ENCODE measurements at regions not wholly inside any gene's neighbourhood (a gene's known extent, or its start where the extent isn't known, plus 50 kb on each side); places are given as distances from the start of the nearest gene placed in this dataset.

DNA sequence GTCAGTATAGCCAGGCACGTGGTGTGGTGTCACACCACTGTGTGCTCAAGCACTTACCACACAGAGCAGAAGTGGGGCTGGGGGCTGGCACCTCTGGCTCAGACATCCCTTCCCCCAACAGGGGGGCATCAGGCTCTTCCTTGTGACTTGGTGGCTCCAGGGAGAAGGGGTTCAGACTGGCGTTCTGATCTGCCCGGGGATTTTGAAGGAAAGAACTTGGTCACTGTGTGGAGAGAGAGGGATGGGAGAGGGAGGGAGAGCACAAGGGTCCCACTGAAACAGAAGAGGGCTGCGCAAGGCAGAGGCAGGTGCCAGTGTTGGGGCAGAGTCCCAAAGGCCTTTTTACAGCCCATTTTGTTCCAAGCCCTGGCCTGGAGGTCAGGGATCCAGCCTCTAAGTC lies 109.7 kb upstream of the ALDH1B1 start:
- Histone ChIP-seq H3K36me3 (ENCODE audit: insufficient read depth, low read length) (no peaks in the 10 kb centered on the region), H3F3A (ENCODE audit: low read depth) (no peaks in the 10 kb centered on the region), H4K20me1 (ENCODE audit: insufficient read depth, low read length, poor library complexity, severe bottlenecking) (no peaks in the 10 kb centered on the region), H3K9me3 (ENCODE audit: insufficient read depth, low read depth, low read length) (no peaks in the 10 kb centered on the region), H2AFZ (ENCODE audit: low read length) (no peak overlapping the region), H3K4me2 (ENCODE audit: low read depth, low read length, poor library complexity, severe bottlenecking) (no peak overlapping the region), H3K9ac (ENCODE audit: low read depth, low read length, poor library complexity, severe bottlenecking) (no peak overlapping the region), H3K9me2 (replicated peaks; ENCODE audit: low read depth, low read length) (no peaks in the 10 kb centered on the region), H3K79me2 (ENCODE audit: insufficient read depth, low read length) (no peaks in the 10 kb centered on the region), H3K4me1 (ENCODE audit: insufficient read depth, low read length, poor library complexity, severe bottlenecking) (peaks cover 7% of the 10 kb centered on the region), H3K4me3 (ENCODE audit: low read length, poor library complexity, severe bottlenecking) (no peak overlapping the region), H3K27me3 (ENCODE audit: insufficient read depth, low read length, poor library complexity, severe bottlenecking) (no peaks in the 10 kb centered on the region)
- no peak for TF ChIP-seq EZH2phosphoT487 (IDR thresholded peaks at IDR 0.05; ENCODE audit: borderline replicate concordance)
- TF ChIP-seq, protein P1, sequence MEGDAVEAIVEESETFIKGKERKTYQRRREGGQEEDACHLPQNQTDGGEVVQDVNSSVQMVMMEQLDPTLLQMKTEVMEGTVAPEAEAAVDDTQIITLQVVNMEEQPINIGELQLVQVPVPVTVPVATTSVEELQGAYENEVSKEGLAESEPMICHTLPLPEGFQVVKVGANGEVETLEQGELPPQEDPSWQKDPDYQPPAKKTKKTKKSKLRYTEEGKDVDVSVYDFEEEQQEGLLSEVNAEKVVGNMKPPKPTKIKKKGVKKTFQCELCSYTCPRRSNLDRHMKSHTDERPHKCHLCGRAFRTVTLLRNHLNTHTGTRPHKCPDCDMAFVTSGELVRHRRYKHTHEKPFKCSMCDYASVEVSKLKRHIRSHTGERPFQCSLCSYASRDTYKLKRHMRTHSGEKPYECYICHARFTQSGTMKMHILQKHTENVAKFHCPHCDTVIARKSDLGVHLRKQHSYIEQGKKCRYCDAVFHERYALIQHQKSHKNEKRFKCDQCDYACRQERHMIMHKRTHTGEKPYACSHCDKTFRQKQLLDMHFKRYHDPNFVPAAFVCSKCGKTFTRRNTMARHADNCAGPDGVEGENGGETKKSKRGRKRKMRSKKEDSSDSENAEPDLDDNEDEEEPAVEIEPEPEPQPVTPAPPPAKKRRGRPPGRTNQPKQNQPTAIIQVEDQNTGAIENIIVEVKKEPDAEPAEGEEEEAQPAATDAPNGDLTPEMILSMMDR (conservative IDR thresholded peaks at IDR 0.05; ENCODE audit: low read length) = no peak

DNA sequence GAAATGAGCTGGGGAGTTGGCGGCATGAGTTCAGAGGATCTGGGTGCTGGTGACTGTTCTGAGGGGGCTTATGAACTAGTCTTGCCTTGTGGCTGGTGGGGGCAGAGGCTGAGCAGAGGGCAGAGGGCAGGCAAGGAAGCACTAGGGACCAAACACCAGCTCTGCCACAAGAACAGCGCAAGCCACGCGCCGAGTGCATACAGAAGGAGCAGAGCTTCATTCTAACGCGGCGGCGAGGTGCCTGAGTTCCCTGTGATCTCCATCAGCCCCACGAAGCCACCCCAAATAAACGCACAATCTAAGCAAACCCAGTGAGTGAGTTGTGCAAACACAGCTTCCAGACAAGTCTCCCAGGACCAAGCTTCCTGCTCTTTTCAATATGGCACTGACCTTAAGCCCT lies 110.6 kb upstream of the ALDH1B1 start:
- peaks cover 7% of the 10 kb centered on the region for H3K4me1 ChIP-seq (ENCODE audit: insufficient read depth, low read length, poor library complexity, severe bottlenecking)
- H3K27me3 ChIP-seq (ENCODE audit: insufficient read depth, low read length, poor library complexity, severe bottlenecking) = no peaks in the 10 kb centered on the region
- no peak overlapping the region for H3K4me2 ChIP-seq (ENCODE audit: low read depth, low read length, poor library complexity, severe bottlenecking)
- H2AFZ ChIP-seq (ENCODE audit: low read length) = no peak overlapping the region
- no peaks in the 10 kb centered on the region for H3K9me2 ChIP-seq (replicated peaks; ENCODE audit: low read depth, low read length)
- H3F3A ChIP-seq (ENCODE audit: low read depth) = no peaks in the 10 kb centered on the region
- H4K20me1 ChIP-seq (ENCODE audit: insufficient read depth, low read length, poor library complexity, severe bottlenecking) = no peaks in the 10 kb centered on the region
- no peak overlapping the region for H3K4me3 ChIP-seq (ENCODE audit: low read length, poor library complexity, severe bottlenecking)
- TF ChIP-seq EZH2phosphoT487 (IDR thresholded peaks at IDR 0.05; ENCODE audit: borderline replicate concordance) = no peak
- TF ChIP-seq, protein P1 (conservative IDR thresholded peaks at IDR 0.05; ENCODE audit: low read length) = no peak
- no peaks in the 10 kb centered on the region for H3K36me3 ChIP-seq (ENCODE audit: insufficient read depth, low read length)
- H3K79me2 ChIP-seq (ENCODE audit: insufficient read depth, low read length) = no peaks in the 10 kb centered on the region
- H3K9me3 ChIP-seq (ENCODE audit: insufficient read depth, low read depth, low read length) = no peaks in the 10 kb centered on the region
- H3K9ac ChIP-seq (ENCODE audit: low read depth, low read length, poor library complexity, severe bottlenecking) = no peak overlapping the region

GRCh38 chr9:38281196-38281595 lies 111.3 kb upstream of the ALDH1B1 start:
- Histone ChIP-seq H3K9ac (ENCODE audit: low read depth, low read length, poor library complexity, severe bottlenecking) (no peak overlapping the region), H3K4me3 (ENCODE audit: low read length, poor library complexity, severe bottlenecking) (no peak overlapping the region)

More at GRCh38 chr9:38281196-38281595, 111.3 kb upstream of the ALDH1B1 start:
- no peaks in the 10 kb centered on the region for H4K20me1 ChIP-seq (ENCODE audit: insufficient read depth, low read length, poor library complexity, severe bottlenecking)
- no peaks in the 10 kb centered on the region for H3K9me3 ChIP-seq (ENCODE audit: insufficient read depth, low read depth, low read length)
- no peaks in the 10 kb centered on the region for H3K79me2 ChIP-seq (ENCODE audit: insufficient read depth, low read length)
- no peaks in the 10 kb centered on the region for H3K9me2 ChIP-seq (replicated peaks; ENCODE audit: low read depth, low read length)
- no peaks in the 10 kb centered on the region for H3F3A ChIP-seq (ENCODE audit: low read depth)
- no peaks in the 10 kb centered on the region for H3K36me3 ChIP-seq (ENCODE audit: insufficient read depth, low read length)
- no peak overlapping the region for H3K4me2 ChIP-seq (ENCODE audit: low read depth, low read length, poor library complexity, severe bottlenecking)
- TF ChIP-seq, protein P1 (conservative IDR thresholded peaks at IDR 0.05; ENCODE audit: low read length) = no peak
- no peak for TF ChIP-seq EZH2phosphoT487 (IDR thresholded peaks at IDR 0.05; ENCODE audit: borderline replicate concordance)
- H2AFZ ChIP-seq (ENCODE audit: low read length) = no peak overlapping the region
- peaks cover 7% of the 10 kb centered on the region for H3K4me1 ChIP-seq (ENCODE audit: insufficient read depth, low read length, poor library complexity, severe bottlenecking)
- no peaks in the 10 kb centered on the region for H3K27me3 ChIP-seq (ENCODE audit: insufficient read depth, low read length, poor library complexity, severe bottlenecking)

Measured in Loucy (cell line).